ENCODE measurements at regions not wholly inside any gene's neighbourhood (a gene's known extent, or its start where the extent isn't known, plus 50 kb on each side); places are given as distances from the start of the nearest gene placed in this dataset.

DNA sequence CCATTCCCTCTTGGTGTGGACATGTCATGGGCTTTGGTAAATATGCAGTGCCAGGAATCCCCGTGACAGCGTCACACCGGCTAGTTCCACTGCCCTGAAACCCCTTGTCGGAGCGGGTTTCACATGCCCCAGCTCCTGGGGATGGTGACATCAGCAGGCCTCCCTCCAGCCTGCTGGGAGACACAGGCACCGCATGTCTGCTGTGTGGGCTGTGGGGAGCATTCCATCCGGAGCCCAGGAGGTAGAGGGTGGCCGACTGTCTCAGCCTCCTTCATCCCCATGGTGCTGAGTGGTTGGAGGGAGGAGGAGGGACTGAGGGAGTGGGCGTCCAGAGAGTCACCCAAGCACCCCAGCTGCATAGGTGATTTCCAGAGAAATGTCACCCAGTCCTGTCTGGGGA lies 1161.1 kb downstream of the BRD1 start:
- TF ChIP-seq, protein P1, sequence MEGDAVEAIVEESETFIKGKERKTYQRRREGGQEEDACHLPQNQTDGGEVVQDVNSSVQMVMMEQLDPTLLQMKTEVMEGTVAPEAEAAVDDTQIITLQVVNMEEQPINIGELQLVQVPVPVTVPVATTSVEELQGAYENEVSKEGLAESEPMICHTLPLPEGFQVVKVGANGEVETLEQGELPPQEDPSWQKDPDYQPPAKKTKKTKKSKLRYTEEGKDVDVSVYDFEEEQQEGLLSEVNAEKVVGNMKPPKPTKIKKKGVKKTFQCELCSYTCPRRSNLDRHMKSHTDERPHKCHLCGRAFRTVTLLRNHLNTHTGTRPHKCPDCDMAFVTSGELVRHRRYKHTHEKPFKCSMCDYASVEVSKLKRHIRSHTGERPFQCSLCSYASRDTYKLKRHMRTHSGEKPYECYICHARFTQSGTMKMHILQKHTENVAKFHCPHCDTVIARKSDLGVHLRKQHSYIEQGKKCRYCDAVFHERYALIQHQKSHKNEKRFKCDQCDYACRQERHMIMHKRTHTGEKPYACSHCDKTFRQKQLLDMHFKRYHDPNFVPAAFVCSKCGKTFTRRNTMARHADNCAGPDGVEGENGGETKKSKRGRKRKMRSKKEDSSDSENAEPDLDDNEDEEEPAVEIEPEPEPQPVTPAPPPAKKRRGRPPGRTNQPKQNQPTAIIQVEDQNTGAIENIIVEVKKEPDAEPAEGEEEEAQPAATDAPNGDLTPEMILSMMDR (conservative IDR thresholded peaks at IDR 0.05; ENCODE audit: low read depth, low read length) = no peak
- TF ChIP-seq EZH2phosphoT487 (IDR thresholded peaks at IDR 0.05; ENCODE audit: borderline replicate concordance, low read length) (no peak), EZH2 (IDR thresholded peaks at IDR 0.05; ENCODE audit: low read length, unreplicated experiment) (no peak)

Measured in PC-3 (cell line).